GM13976 (cell line): ENCODE measurements at regions not wholly inside any gene's neighbourhood (a gene's known extent, or its start where the extent isn't known, plus 50 kb on each side); places are given as distances from the start of the nearest gene placed in this dataset.

Experiments used
- DNase-seq: peaks from one replicate; pipeline ENCODE4 v3.0.0; 2012; ENCODE audit warnings: low spot score
- in situ Hi-C: fragments of 300-500 bp; cut with MboI; formaldehyde crosslinking; loops from one replicate; pipeline ENCODE4 v1.12.0; 2022; ENCODE audit warnings: low sequenced_read_pairs, mixed read lengths, inconsistent platforms; ENCODE audit not compliant: unreplicated experiment
- TF ChIP-seq, protein P1 (sequence below): IDR thresholded peaks from 2 replicates; pipeline ENCODE4 v1.5.1; 2012; ENCODE audit warnings: borderline replicate concordance, mild to moderate bottlenecking; ENCODE audit not compliant: insufficient read depth; ENCODE audit errors: extremely low read depth, missing control alignments, control extremely low read depth

GRCh38 chr14:37946819-37947218 is 260.9 kb upstream of the SSTR1 start:
- in situ Hi-C loops, result no loop called here
- TF ChIP-seq, protein P1, sequence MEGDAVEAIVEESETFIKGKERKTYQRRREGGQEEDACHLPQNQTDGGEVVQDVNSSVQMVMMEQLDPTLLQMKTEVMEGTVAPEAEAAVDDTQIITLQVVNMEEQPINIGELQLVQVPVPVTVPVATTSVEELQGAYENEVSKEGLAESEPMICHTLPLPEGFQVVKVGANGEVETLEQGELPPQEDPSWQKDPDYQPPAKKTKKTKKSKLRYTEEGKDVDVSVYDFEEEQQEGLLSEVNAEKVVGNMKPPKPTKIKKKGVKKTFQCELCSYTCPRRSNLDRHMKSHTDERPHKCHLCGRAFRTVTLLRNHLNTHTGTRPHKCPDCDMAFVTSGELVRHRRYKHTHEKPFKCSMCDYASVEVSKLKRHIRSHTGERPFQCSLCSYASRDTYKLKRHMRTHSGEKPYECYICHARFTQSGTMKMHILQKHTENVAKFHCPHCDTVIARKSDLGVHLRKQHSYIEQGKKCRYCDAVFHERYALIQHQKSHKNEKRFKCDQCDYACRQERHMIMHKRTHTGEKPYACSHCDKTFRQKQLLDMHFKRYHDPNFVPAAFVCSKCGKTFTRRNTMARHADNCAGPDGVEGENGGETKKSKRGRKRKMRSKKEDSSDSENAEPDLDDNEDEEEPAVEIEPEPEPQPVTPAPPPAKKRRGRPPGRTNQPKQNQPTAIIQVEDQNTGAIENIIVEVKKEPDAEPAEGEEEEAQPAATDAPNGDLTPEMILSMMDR, result no peak
- DNase-seq, result no peak

DNA sequence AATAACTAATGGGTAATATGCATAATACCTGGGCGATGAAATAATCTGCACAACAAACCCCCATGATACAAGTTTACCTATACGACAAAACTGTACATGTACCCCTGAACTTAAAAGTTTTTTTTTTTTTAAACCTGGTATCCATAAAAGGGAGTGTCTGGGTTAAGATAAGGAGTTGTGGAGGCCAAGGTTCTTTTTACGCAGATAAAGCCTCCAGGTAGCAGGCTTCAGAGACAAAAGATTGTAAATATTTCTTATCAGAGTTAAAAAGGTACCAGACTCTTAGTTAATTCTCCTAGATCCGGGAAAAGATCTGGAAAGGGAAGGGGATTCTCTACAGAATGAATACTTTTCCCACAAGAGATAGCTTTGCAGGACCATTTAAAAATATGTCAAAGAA is 259.4 kb upstream of the SSTR1 start:
- TF ChIP-seq, protein P1, result no peak
- in situ Hi-C loops, result no loop called here
- no peak for DNase-seq

DNA sequence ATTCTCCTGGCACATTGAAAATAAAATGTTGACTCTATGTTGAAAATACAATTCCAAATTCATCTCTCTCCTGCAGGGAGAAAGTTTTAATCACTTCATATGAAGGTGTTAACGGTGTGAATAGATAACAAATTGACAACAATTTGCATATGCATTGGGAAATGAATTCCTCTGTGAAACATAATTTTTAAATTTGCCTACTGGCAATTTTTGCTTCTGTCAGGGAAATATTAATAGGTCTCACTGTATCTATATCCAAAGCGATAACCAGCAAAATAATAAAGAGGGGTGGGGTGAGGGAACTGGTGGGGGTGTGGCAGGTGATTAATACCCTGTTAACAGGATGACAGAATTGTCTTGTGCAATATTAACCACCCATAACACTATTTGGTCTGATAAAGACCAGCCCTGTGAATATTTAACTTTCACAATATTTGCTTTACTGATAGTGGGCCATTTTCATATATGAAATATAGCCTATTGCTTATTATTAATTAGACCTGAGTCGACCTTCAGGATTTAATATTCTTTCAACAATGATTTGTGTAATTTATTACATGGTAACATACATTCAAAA is 239.0 kb upstream of the SSTR1 start:
- TF ChIP-seq, protein P1, result no peak
- in situ Hi-C loops, result no loop called here
- DNase-seq, result no peak

DNA sequence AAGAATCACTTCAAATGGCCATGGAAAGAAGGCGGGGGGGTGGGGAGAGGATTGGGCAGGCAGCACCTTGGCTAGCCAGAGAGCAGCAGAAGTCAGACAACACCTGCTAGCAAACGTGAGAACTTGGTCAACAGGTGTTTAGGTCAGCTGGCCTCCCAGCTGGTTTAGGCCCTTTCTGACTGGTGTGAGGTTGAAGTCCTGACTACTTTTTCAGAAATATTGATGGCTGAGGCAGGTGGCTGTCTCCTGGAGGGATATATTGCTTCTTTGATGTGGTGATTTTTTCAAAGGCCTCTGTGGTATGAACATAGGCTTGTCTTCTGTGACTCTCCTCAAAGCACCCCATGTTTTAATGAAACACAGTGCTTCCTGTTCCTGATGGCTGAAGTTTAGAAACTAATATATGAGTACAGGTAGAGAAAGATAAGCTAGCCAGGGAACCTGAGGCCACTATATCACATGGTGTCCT is 238.2 kb upstream of the SSTR1 start:
- in situ Hi-C loops, result no loop called here
- DNase-seq, result no peak
- TF ChIP-seq, protein P1, result no peak

GRCh38 chr14:37970696-37971095 is 237.0 kb upstream of the SSTR1 start:
- DNase-seq, result no peak

GRCh38 chr14:37972941-37973887 is 234.5 kb upstream of the SSTR1 start:
- TF ChIP-seq, protein P1, result no peak
- in situ Hi-C loops, result no loop called here
- no peak for DNase-seq

More at GRCh38 chr14:37970696-37971095, 237.0 kb upstream of the SSTR1 start:
- in situ Hi-C loops, result no loop called here
- TF ChIP-seq, protein P1, result no peak
